Astrocyte (in vitro differentiated cells and primary cell): ENCODE measurements at regions not wholly inside any gene's neighbourhood (a gene's known extent, or its start where the extent isn't known, plus 50 kb on each side); places are given as distances from the start of the nearest gene placed in this dataset.

Experiments used
- DNase-seq: peaks from one replicate; pipeline ENCODE4 v3.0.0-alpha.2; 2010; ENCODE audit warnings: low read depth
- FAIRE-seq: peaks from 2 replicates; lab custom pipeline; 2011; peaks lifted over from hg19 to GRCh38; lab: Jason Lieb, UNC
- H2AFZ ChIP-seq: 2 replicates; pipeline ENCODE4 v1.6.0; 2012; ENCODE audit warnings: low read depth, low read length, inconsistent platforms
- H3K27ac ChIP-seq: 2 replicates; pipeline ENCODE4 v1.5.1; 2011; ENCODE audit warnings: low read depth, low read length, inconsistent platforms
- H3K27me3 ChIP-seq: 2 replicates; pipeline ENCODE4 v1.6.0; 2011; ENCODE audit warnings: low read length, inconsistent platforms; ENCODE audit not compliant: insufficient read depth
- H3K36me3 ChIP-seq: 2 replicates; pipeline ENCODE4 v1.5.1; 2011; ENCODE audit warnings: low read length, inconsistent platforms; ENCODE audit not compliant: insufficient read depth
- H3K4me1 ChIP-seq: 2 replicates; pipeline ENCODE4 v1.5.1; 2011; ENCODE audit warnings: low read length, inconsistent platforms; ENCODE audit not compliant: insufficient read depth
- H3K4me2 ChIP-seq: 2 replicates; pipeline ENCODE4 v1.6.0; 2012; ENCODE audit warnings: low read length, inconsistent platforms
- H3K4me3 ChIP-seq: 2 replicates; pipeline ENCODE4 v1.5.1; 2011; ENCODE audit warnings: low read depth, mild to moderate bottlenecking, low read length, inconsistent platforms; ENCODE audit not compliant: insufficient read depth
- H3K79me2 ChIP-seq: 2 replicates; pipeline ENCODE4 v1.6.0; 2012; ENCODE audit warnings: mild to moderate bottlenecking, low read length, inconsistent platforms; ENCODE audit not compliant: insufficient read depth
- H3K9ac ChIP-seq: 2 replicates; pipeline ENCODE4 v1.6.0; 2012; ENCODE audit warnings: mild to moderate bottlenecking, low read length, inconsistent platforms
- H3K9me3 ChIP-seq: 2 replicates; pipeline ENCODE4 v1.5.1; 2012; ENCODE audit warnings: low read depth, mild to moderate bottlenecking, low read length, inconsistent platforms; ENCODE audit not compliant: insufficient read depth
- H4K20me1 ChIP-seq: 2 replicates; pipeline ENCODE4 v1.6.0; 2012; ENCODE audit warnings: low read length, inconsistent platforms; ENCODE audit not compliant: insufficient read depth
- H3K27ac Mint-ChIP-seq: one replicate; pipeline ENCODE4 v1.8.0; 2021; ENCODE audit warnings: mild to moderate bottlenecking, mixed read lengths; ENCODE audit not compliant: unreplicated experiment
- H3K27me3 Mint-ChIP-seq: one replicate; pipeline ENCODE4 v1.8.0; 2021; ENCODE audit warnings: low read depth, mixed read lengths; ENCODE audit not compliant: unreplicated experiment
- H3K36me3 Mint-ChIP-seq: one replicate; pipeline ENCODE4 v1.8.0; 2021; ENCODE audit warnings: low read depth, mixed read lengths; ENCODE audit not compliant: unreplicated experiment
- H3K4me1 Mint-ChIP-seq: one replicate; pipeline ENCODE4 v1.8.0; 2021; ENCODE audit warnings: low read depth, mixed read lengths; ENCODE audit not compliant: unreplicated experiment
- H3K4me3 Mint-ChIP-seq: one replicate; pipeline ENCODE4 v1.8.0; 2021; ENCODE audit warnings: mild to moderate bottlenecking, moderate library complexity, mixed read lengths; ENCODE audit not compliant: unreplicated experiment
- H3K9me3 Mint-ChIP-seq: one replicate; pipeline ENCODE4 v1.8.0; 2021; ENCODE audit warnings: mild to moderate bottlenecking, mixed read lengths; ENCODE audit not compliant: unreplicated experiment
- EZH2 ChIP-seq: IDR thresholded peaks from 2 replicates; pipeline ENCODE4 v1.6.1; 2012; ENCODE audit warnings: mild to moderate bottlenecking, low read length, inconsistent platforms; ENCODE audit not compliant: insufficient read depth
- TF ChIP-seq, protein P1 (sequence below): IDR thresholded peaks from 2 replicates; pipeline ENCODE4 v1.5.1; 2011; ENCODE audit warnings: low read depth, mild to moderate bottlenecking, inconsistent platforms, low read length, moderate library complexity; ENCODE audit not compliant: insufficient read depth

DNA sequence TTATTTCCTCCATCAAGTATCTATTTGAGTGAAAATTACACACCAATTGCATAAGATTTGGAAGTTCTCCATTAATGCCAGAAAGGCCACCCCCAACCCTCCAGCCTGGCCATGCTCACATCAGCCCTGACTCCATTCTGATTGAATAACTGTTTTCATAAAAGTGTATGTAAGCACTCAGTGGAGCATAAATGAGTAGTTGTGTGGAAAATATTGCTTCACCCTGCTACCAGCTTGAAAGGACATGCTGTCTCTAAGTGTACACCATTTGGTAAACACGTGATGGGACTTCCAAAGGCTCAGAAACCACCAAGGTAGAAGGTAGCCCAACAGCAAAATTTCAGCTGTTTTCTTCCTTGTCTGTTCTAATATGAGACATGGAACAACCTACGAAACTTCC lies 393.8 kb downstream of the ZNF385D start:
- H3K36me3 Mint-ChIP-seq = no peaks in the 10 kb centered on the region
- no peak for FAIRE-seq

DNA sequence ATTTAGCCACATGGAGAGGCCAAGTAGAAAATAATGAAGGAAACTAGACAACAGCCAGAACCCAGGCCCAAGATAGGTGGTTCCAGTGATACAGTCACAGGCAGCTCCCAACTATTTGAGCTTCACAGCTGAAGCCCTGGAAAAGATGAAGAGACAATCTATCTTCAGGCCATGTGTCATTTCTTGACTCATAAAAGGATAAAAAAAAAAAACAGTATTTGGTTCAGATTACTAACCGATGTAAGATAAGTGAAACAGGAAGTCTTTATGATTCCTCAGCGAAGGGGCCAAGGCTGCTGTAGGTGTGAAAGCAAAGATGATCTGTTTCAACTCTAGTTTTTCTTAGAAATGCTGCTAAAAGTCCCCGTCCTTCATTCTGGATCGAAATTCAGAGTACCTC lies 394.6 kb downstream of the ZNF385D start:
- no peak for FAIRE-seq
- H3K4me3 ChIP-seq = no peak overlapping the region
- no peaks in the 10 kb centered on the region for H3K79me2 ChIP-seq
- no peak overlapping the region for H3K4me2 ChIP-seq
- H3K9ac ChIP-seq = no peak overlapping the region
- Mint-ChIP-seq H3K4me3 (no peak overlapping the region), H3K4me1 (no peaks in the 10 kb centered on the region), H3K36me3 (no peaks in the 10 kb centered on the region), H3K27ac (no peak overlapping the region), H3K27me3 (no peaks in the 10 kb centered on the region), H3K9me3 (no peaks in the 10 kb centered on the region)
- H4K20me1 ChIP-seq = no peaks in the 10 kb centered on the region
- H2AFZ ChIP-seq = peak overlapping the region; percentile 19
- no peaks in the 10 kb centered on the region for H3K27me3 ChIP-seq
- H3K27ac ChIP-seq = no peak overlapping the region
- no peak for TF ChIP-seq EZH2
- TF ChIP-seq, protein P1, sequence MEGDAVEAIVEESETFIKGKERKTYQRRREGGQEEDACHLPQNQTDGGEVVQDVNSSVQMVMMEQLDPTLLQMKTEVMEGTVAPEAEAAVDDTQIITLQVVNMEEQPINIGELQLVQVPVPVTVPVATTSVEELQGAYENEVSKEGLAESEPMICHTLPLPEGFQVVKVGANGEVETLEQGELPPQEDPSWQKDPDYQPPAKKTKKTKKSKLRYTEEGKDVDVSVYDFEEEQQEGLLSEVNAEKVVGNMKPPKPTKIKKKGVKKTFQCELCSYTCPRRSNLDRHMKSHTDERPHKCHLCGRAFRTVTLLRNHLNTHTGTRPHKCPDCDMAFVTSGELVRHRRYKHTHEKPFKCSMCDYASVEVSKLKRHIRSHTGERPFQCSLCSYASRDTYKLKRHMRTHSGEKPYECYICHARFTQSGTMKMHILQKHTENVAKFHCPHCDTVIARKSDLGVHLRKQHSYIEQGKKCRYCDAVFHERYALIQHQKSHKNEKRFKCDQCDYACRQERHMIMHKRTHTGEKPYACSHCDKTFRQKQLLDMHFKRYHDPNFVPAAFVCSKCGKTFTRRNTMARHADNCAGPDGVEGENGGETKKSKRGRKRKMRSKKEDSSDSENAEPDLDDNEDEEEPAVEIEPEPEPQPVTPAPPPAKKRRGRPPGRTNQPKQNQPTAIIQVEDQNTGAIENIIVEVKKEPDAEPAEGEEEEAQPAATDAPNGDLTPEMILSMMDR = no peak
- H3K36me3 ChIP-seq = no peaks in the 10 kb centered on the region
- H3K4me1 ChIP-seq = no peaks in the 10 kb centered on the region
- DNase-seq = peak; percentile 62
- no peaks in the 10 kb centered on the region for H3K9me3 ChIP-seq

More for the DNA sequence above, 393.8 kb downstream of the ZNF385D start:
- Histone ChIP-seq H3K4me1 (no peaks in the 10 kb centered on the region), H3K4me2 (no peak overlapping the region), H3K9ac (no peak overlapping the region), H3K4me3 (no peak overlapping the region), H2AFZ (no peak overlapping the region), H3K79me2 (no peaks in the 10 kb centered on the region), H3K36me3 (no peaks in the 10 kb centered on the region), H4K20me1 (no peaks in the 10 kb centered on the region), H3K27me3 (no peaks in the 10 kb centered on the region), H3K27ac (no peak overlapping the region), H3K9me3 (no peaks in the 10 kb centered on the region)
- TF ChIP-seq, protein P1 = no peak
- no peak for TF ChIP-seq EZH2
- Mint-ChIP-seq H3K27ac (no peak overlapping the region), H3K9me3 (no peaks in the 10 kb centered on the region), H3K27me3 (no peaks in the 10 kb centered on the region), H3K4me3 (no peak overlapping the region), H3K4me1 (no peaks in the 10 kb centered on the region)
- no peak for DNase-seq

DNA sequence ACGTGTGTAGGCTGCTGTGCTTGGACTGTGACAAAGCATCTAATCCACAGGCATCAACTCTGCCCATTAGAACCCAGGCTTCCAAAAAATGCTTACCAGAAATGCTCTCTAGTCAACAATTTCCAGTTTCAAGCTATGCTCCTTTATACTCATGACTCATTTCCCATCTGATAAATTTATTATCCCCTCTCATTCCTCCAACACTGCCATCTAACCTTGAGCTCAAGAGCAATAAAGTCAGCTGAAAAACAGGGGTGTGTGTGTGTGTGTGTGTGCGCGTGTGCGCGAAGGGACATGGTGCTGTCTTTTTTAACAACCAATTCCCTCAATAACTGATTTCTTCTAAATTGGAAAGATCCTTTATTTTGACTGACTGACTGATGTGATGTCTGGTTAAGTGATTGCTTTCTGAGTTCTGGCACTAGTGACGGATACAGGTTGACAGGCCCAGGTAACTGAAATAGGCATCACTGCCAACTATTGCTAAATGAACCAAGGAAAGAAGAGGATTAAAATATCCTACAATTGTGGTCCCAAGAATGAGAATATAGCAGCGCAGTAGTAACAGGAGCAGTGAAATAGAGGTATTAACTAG lies 405.5 kb downstream of the ZNF385D start:
- Histone ChIP-seq H3K79me2 (no peaks in the 10 kb centered on the region), H2AFZ (no peak overlapping the region), H3K27me3 (no peaks in the 10 kb centered on the region), H3K4me3 (no peak overlapping the region), H3K4me2 (no peak overlapping the region), H3K27ac (no peak overlapping the region), H3K9me3 (no peaks in the 10 kb centered on the region), H3K9ac (no peak overlapping the region), H3K4me1 (no peaks in the 10 kb centered on the region), H4K20me1 (no peaks in the 10 kb centered on the region), H3K36me3 (no peaks in the 10 kb centered on the region)
- Mint-ChIP-seq H3K27ac (no peak overlapping the region), H3K4me3 (no peak overlapping the region), H3K27me3 (no peaks in the 10 kb centered on the region), H3K36me3 (no peaks in the 10 kb centered on the region), H3K9me3 (peaks cover 2% of the 10 kb centered on the region), H3K4me1 (no peaks in the 10 kb centered on the region)
- FAIRE-seq (no peak), DNase-seq (peak; percentile 9)
- TF ChIP-seq, protein P1 = no peak
- no peak for TF ChIP-seq EZH2
